Liver (tissue), 8 donors: ENCODE measurements at regions not wholly inside any gene's neighbourhood (a gene's known extent, or its start where the extent isn't known, plus 50 kb on each side); places are given as distances from the start of the nearest gene placed in this dataset.

Experiments used
- DNase-seq: peaks from one replicate; pipeline ENCODE4 v3.0.0-alpha.2; 2017; ENCODE audit warnings: low spot score
- H3K27ac ChIP-seq, 2 donors: one replicate each; pipeline ENCODE4 v1.7.0; 2013; ENCODE audit warnings: inconsistent platforms in 2 of 2, low read length in 2 of 2, control low read depth in 1 of 2, low read depth in 1 of 2, mild to moderate bottlenecking in 1 of 2
- H3K27me3 ChIP-seq, 4 donors: one replicate each; pipeline versions ENCODE4 v1.6.1 to v1.7.0; 2013; ENCODE audit warnings: low read length in 3 of 4, inconsistent platforms in 1 of 4, mild to moderate bottlenecking in 1 of 4, moderate library complexity in 1 of 4; ENCODE audit not compliant: control insufficient read depth in 4 of 4, insufficient read depth in 4 of 4
- H3K36me3 ChIP-seq, 4 donors: one replicate each; pipeline versions ENCODE4 v1.6.1 to v1.7.0; 2013; ENCODE audit warnings: low read length in 3 of 4, mild to moderate bottlenecking in 3 of 4, low read depth in 1 of 4, moderate library complexity in 1 of 4; ENCODE audit not compliant: control insufficient read depth in 4 of 4, insufficient read depth in 3 of 4
- H3K4me1 ChIP-seq, 4 donors: one replicate each; pipeline versions ENCODE4 v1.6.1 to v1.7.0; 2013; ENCODE audit warnings: low read length in 3 of 4, mild to moderate bottlenecking in 3 of 4, moderate library complexity in 1 of 4; ENCODE audit not compliant: control insufficient read depth in 4 of 4, insufficient read depth in 4 of 4
- H3K4me3 ChIP-seq, 3 donors: one replicate each; pipeline versions ENCODE4 v1.6.1 to v1.7.0; 2013; ENCODE audit warnings: low read length in 3 of 3, control low read depth in 1 of 3, low read depth in 1 of 3, mild to moderate bottlenecking in 1 of 3
- H3K9ac ChIP-seq, 2 donors: one replicate each; pipeline ENCODE4 v1.7.0; 2013; ENCODE audit warnings: low read length in 2 of 2, mild to moderate bottlenecking in 2 of 2, moderate library complexity in 2 of 2, control low read depth in 1 of 2, low read depth in 1 of 2
- H3K9me3 ChIP-seq, 4 donors: one replicate each; pipeline versions ENCODE4 v1.6.1 to v1.7.0; 2013; ENCODE audit warnings: low read length in 3 of 4; ENCODE audit not compliant: control insufficient read depth in 4 of 4
- ATF3 ChIP-seq: IDR thresholded peaks from 2 replicates; pipeline ENCODE4 v1.6.1; 2016; ENCODE audit warnings: antibody characterized with exemption
- CTCF ChIP-seq: fragments of 150-350 bp; IDR thresholded peaks from 2 replicates; pipeline ENCODE4 v1.5.1; 2017; ENCODE audit warnings: improper control_type of control experiment, low read depth, low read length; ENCODE audit not compliant: missing input control
- EGR1 ChIP-seq, 2 donors: IDR thresholded peaks; 2 replicates each; pipeline ENCODE4 v1.6.1; 2016 to 2018; ENCODE audit warnings: antibody characterized with exemption in 2 of 2, low read depth in 2 of 2
- FOXA1 ChIP-seq: IDR thresholded peaks from 2 replicates; pipeline ENCODE4 v1.6.1; 2016; ENCODE audit warnings: antibody characterized with exemption
- FOXA2 ChIP-seq: IDR thresholded peaks from 2 replicates; pipeline ENCODE4 v1.6.1; 2016; ENCODE audit warnings: antibody characterized with exemption
- HNF4A ChIP-seq, 2 donors: conservative IDR thresholded peaks; 2 replicates each; pipeline ENCODE4 v1.6.1; 2016; ENCODE audit warnings: antibody characterized with exemption in 2 of 2, mild to moderate bottlenecking in 2 of 2
- HNF4G ChIP-seq: IDR thresholded peaks from 2 replicates; pipeline ENCODE4 v1.6.1; 2016; ENCODE audit warnings: antibody characterized with exemption
- NR2F2 ChIP-seq: IDR thresholded peaks from 2 replicates; pipeline ENCODE4 v1.6.1; 2016; ENCODE audit warnings: antibody characterized with exemption
- RAD21 ChIP-seq, 2 donors: IDR thresholded peaks; 2 replicates each; pipeline ENCODE4 v1.6.1; 2016; ENCODE audit warnings: antibody characterized with exemption in 2 of 2, mild to moderate bottlenecking in 2 of 2
- RXRA ChIP-seq, 2 donors: IDR thresholded peaks; 2 replicates each; pipeline ENCODE4 v1.6.1; 2017 to 2018; ENCODE audit warnings: antibody characterized with exemption in 2 of 2, mild to moderate bottlenecking in 1 of 2
- SP1 ChIP-seq: IDR thresholded peaks from 2 replicates; pipeline ENCODE4 v1.6.1; 2018; ENCODE audit warnings: antibody characterized with exemption, mild to moderate bottlenecking
- TAF1 ChIP-seq: conservative IDR thresholded peaks from 2 replicates; pipeline ENCODE4 v1.6.1; 2016; ENCODE audit warnings: antibody characterized with exemption, mild to moderate bottlenecking
- YY1 ChIP-seq: IDR thresholded peaks from 2 replicates; pipeline ENCODE4 v1.6.1; 2016; ENCODE audit warnings: antibody characterized with exemption, mild to moderate bottlenecking
- WGBS: extraction: QIAGEN DNeasy Blood & Tissue Kit; methylation state at CpG from one replicate; pipeline ENCODE4 v1.1.7; 2013; 5-methylcytosine and 5-hydroxymethylcytosine counted together
- TF ChIP-seq, protein P1 (sequence below): IDR thresholded peaks from 2 replicates; pipeline ENCODE4 v1.6.1; 2016; ENCODE audit warnings: antibody characterized with exemption
- TF ChIP-seq, protein P2 (sequence below): IDR thresholded peaks from 2 replicates; pipeline ENCODE4 v1.6.1; 2016; ENCODE audit warnings: antibody characterized with exemption, mild to moderate bottlenecking
- donor health status: healthy.
- donor health status: healthy.
- donor health status: healthy.
- donor health status: healthy.
- donor health status: healthy.

GRCh38 chr6:87918461-87918941 is 129.1 kb upstream of the SPACA1 start:
- Histone ChIP-seq H3K9me3 (no peaks in the 10 kb centered on the region), H3K4me3 (no peak overlapping the region), H3K9ac (no peak overlapping the region), H3K4me1 (no peaks in the 10 kb centered on the region), H3K27ac (no peak overlapping the region), H3K36me3 (no peaks in the 10 kb centered on the region), H3K27me3 (no peaks in the 10 kb centered on the region)
- TF ChIP-seq, protein P1, sequence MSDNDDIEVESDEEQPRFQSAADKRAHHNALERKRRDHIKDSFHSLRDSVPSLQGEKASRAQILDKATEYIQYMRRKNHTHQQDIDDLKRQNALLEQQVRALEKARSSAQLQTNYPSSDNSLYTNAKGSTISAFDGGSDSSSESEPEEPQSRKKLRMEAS: no peak
- no peak for TF ChIP-seq SP1
- TF ChIP-seq, protein P2, sequence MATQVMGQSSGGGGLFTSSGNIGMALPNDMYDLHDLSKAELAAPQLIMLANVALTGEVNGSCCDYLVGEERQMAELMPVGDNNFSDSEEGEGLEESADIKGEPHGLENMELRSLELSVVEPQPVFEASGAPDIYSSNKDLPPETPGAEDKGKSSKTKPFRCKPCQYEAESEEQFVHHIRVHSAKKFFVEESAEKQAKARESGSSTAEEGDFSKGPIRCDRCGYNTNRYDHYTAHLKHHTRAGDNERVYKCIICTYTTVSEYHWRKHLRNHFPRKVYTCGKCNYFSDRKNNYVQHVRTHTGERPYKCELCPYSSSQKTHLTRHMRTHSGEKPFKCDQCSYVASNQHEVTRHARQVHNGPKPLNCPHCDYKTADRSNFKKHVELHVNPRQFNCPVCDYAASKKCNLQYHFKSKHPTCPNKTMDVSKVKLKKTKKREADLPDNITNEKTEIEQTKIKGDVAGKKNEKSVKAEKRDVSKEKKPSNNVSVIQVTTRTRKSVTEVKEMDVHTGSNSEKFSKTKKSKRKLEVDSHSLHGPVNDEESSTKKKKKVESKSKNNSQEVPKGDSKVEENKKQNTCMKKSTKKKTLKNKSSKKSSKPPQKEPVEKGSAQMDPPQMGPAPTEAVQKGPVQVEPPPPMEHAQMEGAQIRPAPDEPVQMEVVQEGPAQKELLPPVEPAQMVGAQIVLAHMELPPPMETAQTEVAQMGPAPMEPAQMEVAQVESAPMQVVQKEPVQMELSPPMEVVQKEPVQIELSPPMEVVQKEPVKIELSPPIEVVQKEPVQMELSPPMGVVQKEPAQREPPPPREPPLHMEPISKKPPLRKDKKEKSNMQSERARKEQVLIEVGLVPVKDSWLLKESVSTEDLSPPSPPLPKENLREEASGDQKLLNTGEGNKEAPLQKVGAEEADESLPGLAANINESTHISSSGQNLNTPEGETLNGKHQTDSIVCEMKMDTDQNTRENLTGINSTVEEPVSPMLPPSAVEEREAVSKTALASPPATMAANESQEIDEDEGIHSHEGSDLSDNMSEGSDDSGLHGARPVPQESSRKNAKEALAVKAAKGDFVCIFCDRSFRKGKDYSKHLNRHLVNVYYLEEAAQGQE: no peak
- no peak for TF ChIP-seq HNF4G
- no peak for DNase-seq
- WGBS: 85% methylated on average over 5 of the region's 5 CpGs

DNA sequence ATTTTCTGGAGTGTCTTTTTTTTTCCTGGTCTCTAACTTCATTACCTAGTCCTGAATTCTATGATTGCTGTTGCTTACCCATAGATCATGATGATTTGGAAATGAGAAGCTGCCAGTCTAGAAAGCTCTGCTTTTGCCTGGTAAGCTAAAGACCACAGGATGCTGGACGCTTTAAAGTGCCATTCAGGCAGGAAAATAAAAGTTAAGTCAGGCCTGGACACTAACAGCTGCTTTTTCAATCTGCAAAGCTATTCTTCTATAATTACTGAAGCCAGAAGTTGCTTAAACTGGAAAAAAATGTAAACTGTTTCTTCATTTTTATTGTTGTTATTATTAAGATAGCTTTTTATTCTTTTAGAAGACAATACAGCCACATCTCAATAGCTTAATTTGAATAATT is 129.8 kb upstream of the SPACA1 start:
- TF ChIP-seq RAD21 (IDR thresholded peaks at IDR 0.05) (no peak), HNF4A (conservative IDR thresholded peaks at IDR 0.05) (no peak), FOXA1 (no peak), YY1 (no peak), TAF1 (no peak), NR2F2 (no peak)
- TF ChIP-seq, protein P2: no peak
- Histone ChIP-seq H3K36me3 (no peaks in the 10 kb centered on the region), H3K9ac (no peak overlapping the region), H3K4me1 (no peaks in the 10 kb centered on the region), H3K4me3 (no peak overlapping the region), H3K27me3 (no peaks in the 10 kb centered on the region), H3K9me3 (no peaks in the 10 kb centered on the region), H3K27ac (no peak overlapping the region)
- DNase-seq: no peak
- 88% methylated on average over 1 of the region's 1 CpG for WGBS

DNA sequence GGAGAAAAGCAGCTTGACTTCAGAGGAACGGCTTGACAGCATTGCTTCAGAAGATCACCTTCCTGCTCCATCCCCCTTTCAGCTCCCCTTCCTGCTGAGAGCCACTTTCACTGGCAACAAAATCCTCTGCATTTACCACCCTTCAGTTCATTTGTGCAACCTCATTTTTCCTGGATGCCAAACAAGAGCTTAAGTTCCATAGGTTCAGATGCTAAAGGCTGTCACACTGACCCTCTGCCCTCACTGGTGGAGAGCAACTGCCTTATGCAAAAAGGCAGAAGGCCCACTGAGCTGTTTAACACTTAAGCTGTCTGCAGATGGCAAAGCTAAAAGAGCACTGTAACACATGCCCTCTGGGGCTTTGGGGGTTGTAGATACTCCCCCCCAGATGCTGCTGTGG is 131.2 kb upstream of the SPACA1 start:
- no peak for DNase-seq
- H3K36me3 ChIP-seq: no peaks in the 10 kb centered on the region
- H3K27ac ChIP-seq: no peak overlapping the region
- H3K9me3 ChIP-seq: no peaks in the 10 kb centered on the region
- no peaks in the 10 kb centered on the region for H3K4me1 ChIP-seq
- no peak overlapping the region for H3K4me3 ChIP-seq
- H3K27me3 ChIP-seq: no peaks in the 10 kb centered on the region
- no peak overlapping the region for H3K9ac ChIP-seq
- 85% methylated on average over 1 of the region's 1 CpG for WGBS
- TF ChIP-seq FOXA2 (no peak), FOXA1 (no peak), EGR1 (IDR thresholded peaks at IDR 0.05; ENCODE audit: low read depth in 2 of 2) (no peak), ATF3 (no peak), HNF4A (conservative IDR thresholded peaks at IDR 0.05) (no peak), SP1 (no peak), NR2F2 (no peak), HNF4G (no peak), RXRA (IDR thresholded peaks at IDR 0.05) (no peak), YY1 (no peak), TAF1 (no peak), RAD21 (IDR thresholded peaks at IDR 0.05) (no peak), CTCF (no peak)
- TF ChIP-seq, protein P1: no peak
